Brain microvascular endothelial cell (primary cell): ENCODE measurements at regions not wholly inside any gene's neighbourhood (a gene's known extent, or its start where the extent isn't known, plus 50 kb on each side); places are given as distances from the start of the nearest gene placed in this dataset.

Experiments used
- DNase-seq: peaks from one replicate; pipeline ENCODE4 v3.0.0-alpha.2; 2020
- H3K27ac ChIP-seq: fragments of 250-450 bp; sonication (Bioruptor Pico); 2 replicates; pipeline ENCODE4 v1.5.1; 2020; ENCODE audit warnings: mild to moderate bottlenecking, moderate library complexity
- H3K27me3 ChIP-seq: fragments of 250-450 bp; sonication (Bioruptor Pico); replicated peaks from 2 replicates; pipeline ENCODE4 v1.5.1; 2020; ENCODE audit warnings: mild to moderate bottlenecking
- H3K36me3 ChIP-seq: fragments of 250-450 bp; sonication (Bioruptor Pico); replicated peaks from 2 replicates; pipeline ENCODE4 v1.5.1; 2020; ENCODE audit warnings: mild to moderate bottlenecking
- H3K4me3 ChIP-seq: 2 replicates; pipeline ENCODE4 v1.5.1; 2011; ENCODE audit warnings: low read depth, mild to moderate bottlenecking, control low read depth, low read length, moderate library complexity
- CTCF ChIP-seq: IDR thresholded peaks from 2 replicates; pipeline ENCODE4 v1.5.1; 2011; ENCODE audit warnings: low read depth, mild to moderate bottlenecking, moderate library complexity, low read length, control low read depth, inconsistent platforms; ENCODE audit errors: missing control alignments
- in situ Hi-C: cut with HindIII; loops from 2 replicates; pipeline ENCODE4 v1.10.0; 2017; ENCODE audit warnings: low sequenced_read_pairs, low pct_ligation_motif_present

GRCh38 chr15:61687124-61687523 is 373.1 kb downstream of the VPS13C start:
- H3K27me3 ChIP-seq: no peaks in the 10 kb centered on the region
- no peak overlapping the region for H3K4me3 ChIP-seq
- DNase-seq: no peak
- no peak overlapping the region for H3K27ac ChIP-seq
- in situ Hi-C loops: no loop called here
- no peaks in the 10 kb centered on the region for H3K36me3 ChIP-seq
- no peak for TF ChIP-seq CTCF

GRCh38 chr15:61685971-61686370 is 374.3 kb downstream of the VPS13C start:
- H3K36me3 ChIP-seq: no peaks in the 10 kb centered on the region
- no peaks in the 10 kb centered on the region for H3K27me3 ChIP-seq
- no peak overlapping the region for H3K4me3 ChIP-seq
- no peak overlapping the region for H3K27ac ChIP-seq
- no peak for DNase-seq
- in situ Hi-C loops: no loop called here
- no peak for TF ChIP-seq CTCF

GRCh38 chr15:61685534-61685933 is 374.7 kb downstream of the VPS13C start:
- TF ChIP-seq CTCF: no peak
- Histone ChIP-seq H3K27me3 (no peaks in the 10 kb centered on the region), H3K36me3 (no peaks in the 10 kb centered on the region), H3K4me3 (no peak overlapping the region), H3K27ac (no peak overlapping the region)
- in situ Hi-C loops: no loop called here
- DNase-seq: no peak

GRCh38 chr15:61684749-61685467 is 375.3 kb downstream of the VPS13C start:
- in situ Hi-C loops: no loop called here

GRCh38 chr15:61682891-61683735 is 377.1 kb downstream of the VPS13C start:
- Histone ChIP-seq H3K36me3 (no peaks in the 10 kb centered on the region), H3K27ac (no peak overlapping the region), H3K27me3 (no peaks in the 10 kb centered on the region), H3K4me3 (no peak overlapping the region)
- TF ChIP-seq CTCF: no peak
- in situ Hi-C loops: no loop called here
- DNase-seq: no peak

More at GRCh38 chr15:61684749-61685467, 375.3 kb downstream of the VPS13C start:
- no peaks in the 10 kb centered on the region for H3K27me3 ChIP-seq
- H3K4me3 ChIP-seq: no peak overlapping the region
- TF ChIP-seq CTCF: no peak
- H3K27ac ChIP-seq: no peak overlapping the region
- no peaks in the 10 kb centered on the region for H3K36me3 ChIP-seq
- no peak for DNase-seq
